HG02943 (cell line): ENCODE measurements at regions not wholly inside any gene's neighbourhood (a gene's known extent, or its start where the extent isn't known, plus 50 kb on each side); places are given as distances from the start of the nearest gene placed in this dataset.

Source experiments
- ATAC-seq: cut with Tn5 transposase; IDR thresholded peaks from one replicate; pipeline ENCODE4 v1.9.1; 2021; ENCODE audit warnings: mild to moderate bottlenecking, low read depth, moderate library complexity; ENCODE audit not compliant: unreplicated experiment

DNA sequence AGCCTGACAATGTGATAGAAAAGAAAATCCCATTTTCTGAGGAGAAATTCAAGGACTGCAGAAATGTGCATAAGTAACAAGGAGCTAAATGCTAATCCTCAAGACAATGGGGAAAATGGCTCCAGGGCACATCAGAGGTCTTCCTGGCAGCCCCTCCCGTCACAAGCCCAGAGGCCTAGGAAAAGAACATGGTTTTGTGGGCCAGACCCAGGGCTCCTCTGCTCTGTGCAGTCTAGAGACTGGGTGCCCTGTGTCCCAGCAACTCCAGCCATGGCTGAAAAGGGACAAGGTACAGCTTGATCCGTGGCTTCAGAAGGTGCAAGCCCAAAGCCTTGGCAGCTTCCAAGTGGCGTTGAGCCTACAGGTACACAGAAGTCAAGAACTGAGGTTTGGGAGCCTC, 176.8 kb upstream of the SUCLG2 start:
- no peak for ATAC-seq

DNA sequence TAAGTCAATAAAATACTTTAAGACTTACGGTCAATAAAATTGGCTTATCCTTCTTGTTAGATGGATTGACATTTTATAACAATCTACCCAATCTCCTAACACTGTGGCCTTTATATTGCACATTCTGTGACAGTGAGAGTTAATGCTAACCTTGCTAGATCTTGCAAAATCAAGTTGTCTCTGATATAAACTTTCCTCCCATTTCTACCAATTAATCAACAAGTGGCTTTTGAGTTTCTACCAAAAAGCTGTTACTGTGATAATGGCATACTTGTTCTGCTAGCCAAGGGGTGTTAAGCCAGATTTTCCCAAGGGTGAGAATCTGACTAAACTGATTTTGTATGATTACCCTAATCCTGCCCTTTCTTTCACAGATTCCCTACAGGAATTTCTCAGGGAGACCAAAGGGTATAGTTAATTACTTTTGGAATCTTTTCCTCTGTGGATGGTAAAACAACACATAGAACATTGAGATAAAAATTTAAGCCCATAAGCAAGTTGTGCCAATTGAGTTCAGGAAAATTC, 174.1 kb upstream of the SUCLG2 start:
- ATAC-seq, result no peak

DNA sequence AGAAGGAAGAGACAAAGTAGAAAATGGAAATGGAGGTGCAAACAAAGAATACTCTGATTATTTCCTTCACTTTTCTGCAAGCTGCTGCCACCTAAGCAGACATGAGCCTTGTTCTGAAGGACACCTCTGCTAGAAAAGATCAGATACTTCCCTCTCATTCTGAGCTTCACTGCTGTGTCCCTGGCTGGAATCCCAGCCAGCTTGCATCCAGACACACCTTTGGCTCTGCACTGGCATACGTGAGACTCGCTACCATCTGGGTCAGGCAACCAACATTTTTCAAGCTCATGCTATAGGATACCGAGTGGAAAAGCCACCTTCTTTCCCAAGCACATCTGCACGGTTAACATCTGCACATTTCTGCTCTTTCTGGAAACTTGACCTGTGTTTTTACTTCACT, 166.7 kb upstream of the SUCLG2 start:
- ATAC-seq, result no peak

DNA sequence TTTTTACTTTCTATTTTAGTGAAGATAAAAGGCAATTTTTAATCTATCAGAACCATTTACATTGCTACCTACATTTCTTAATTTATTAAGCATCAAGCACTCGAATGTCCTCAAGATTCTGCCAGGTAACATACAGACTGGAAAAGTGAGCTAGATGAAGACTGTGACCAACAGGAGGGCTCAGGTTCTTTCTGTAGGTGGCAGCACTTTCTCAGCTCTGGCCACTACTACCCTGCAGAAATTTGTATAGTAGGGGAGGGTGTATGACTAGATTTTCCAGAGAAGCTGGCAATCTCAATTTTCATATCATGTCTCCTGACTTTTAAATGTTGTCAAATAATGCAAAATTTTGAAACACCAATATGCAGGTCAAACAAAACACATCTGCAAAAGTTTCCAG, 165.0 kb upstream of the SUCLG2 start:
- no peak for ATAC-seq

DNA sequence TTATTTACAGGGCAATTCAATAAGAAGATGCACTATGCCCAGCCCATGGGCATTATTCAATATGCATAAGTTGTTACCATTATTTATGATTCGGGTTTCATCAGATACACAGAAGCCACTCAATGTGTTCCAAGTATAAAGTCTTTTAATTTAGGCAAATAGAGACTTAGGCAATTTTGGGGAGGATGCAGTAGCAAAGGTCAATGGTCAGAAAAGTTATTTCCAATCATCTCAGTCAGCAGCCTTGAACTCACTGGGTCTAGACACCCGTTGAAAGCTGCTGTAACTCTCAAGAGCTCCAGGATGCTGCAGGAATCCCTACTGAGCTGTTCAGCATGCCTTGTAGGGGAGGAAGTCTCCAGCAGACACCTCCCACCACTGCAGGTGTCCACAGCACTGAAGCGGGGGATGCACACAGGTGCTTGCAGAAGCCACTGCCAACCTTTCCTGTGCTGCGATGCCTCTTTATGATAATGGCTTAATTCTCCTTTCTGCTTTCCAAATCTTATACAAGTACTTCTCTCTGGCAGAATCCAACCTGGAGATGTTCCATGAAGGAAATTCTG, 155.0 kb upstream of the SUCLG2 start:
- no peak for ATAC-seq

DNA sequence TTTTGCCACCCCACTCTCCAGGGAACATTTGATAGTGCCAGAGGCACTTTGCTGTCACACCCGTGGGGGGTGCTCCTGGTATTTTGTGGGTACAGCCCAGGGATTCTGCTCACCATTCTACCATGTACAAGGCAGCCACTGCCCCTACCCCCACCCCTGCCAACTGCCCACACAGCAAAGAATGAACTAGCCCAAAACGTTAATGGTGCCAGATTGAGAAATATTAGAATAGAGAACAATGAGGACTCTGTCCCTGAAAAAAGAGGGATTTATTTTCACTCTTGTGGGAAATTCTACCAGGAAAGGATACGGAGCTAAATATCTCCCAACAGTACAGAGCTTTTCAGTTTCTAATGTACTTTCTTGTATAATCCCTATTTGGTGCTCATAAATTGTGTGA, 154.5 kb upstream of the SUCLG2 start:
- no peak for ATAC-seq

DNA sequence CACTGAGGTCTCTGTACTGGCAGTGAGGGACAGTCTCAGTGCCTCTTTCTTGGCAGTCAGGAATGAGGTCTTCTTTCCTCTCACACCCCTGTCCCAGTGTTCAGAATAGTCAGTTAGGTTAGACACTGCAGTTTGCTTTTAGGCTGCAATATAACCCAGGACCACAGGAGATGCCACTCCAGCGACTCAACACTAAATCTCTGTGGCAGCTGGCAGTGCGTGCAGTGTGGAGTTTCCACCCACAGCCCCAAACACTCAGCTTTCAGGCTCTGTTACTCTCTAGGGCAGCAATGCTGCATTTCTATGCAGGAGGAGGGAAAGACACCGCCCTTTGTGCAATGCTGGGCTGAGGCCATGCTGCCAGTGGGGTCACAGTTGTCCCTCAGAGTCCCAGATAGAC, 150.2 kb upstream of the SUCLG2 start:
- ATAC-seq, result no peak

DNA sequence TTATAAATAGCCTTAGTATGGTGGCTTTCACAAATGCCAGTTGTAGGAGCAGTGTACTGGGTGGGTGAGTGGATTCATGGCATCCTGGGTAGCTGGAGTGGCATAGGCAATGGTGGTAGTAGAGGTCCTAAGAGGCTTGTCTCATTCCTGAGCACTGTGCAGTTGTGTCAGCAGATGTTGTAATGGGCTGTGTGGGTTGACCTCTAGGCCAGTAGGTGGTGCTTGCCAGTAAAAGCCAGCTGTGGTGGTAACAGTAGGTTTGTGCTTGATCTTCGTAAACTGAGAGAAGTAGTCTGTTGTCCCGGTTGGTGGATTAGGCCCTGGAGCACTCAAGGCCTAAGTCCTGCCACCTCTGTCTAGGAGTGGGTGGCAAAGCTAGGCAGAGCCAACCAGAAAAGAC, 149.7 kb upstream of the SUCLG2 start:
- no peak for ATAC-seq

DNA sequence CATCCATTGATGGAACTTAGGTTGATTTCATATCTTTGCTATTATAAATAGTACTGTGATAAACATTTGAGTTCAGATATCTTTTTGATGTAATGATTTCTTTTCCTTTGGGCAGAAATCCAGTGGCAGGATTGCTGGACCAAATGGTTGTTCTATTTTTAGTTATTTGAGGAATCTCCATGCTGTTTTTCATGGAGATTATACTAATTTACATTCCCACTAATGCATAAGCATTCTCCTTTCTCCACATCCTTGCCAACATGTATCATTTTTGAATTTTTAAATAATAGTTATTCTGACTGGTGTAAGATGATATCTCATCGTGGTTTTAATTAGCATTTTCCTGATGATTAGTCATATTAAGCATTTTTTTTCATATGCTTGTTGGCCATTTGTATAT, 144.0 kb upstream of the SUCLG2 start:
- ATAC-seq, result no peak

DNA sequence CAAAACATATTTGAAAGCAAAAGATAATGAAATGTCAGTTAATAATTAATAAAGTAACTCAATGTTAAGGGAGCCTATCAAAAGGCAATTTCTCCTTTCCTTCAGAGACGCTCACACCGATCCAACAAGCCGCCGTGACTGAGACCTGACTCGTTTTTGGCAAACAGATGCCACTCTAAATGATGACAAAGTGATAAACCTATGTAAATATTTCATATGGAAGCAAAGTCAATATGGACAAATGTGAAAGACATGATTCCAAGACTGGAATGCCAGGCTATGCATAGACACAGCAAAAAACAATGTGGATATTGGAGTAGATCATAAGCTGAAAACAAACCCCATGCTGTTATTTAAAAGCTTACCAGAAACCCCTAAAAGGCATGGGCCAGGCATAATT, 137.2 kb upstream of the SUCLG2 start:
- no peak for ATAC-seq

DNA sequence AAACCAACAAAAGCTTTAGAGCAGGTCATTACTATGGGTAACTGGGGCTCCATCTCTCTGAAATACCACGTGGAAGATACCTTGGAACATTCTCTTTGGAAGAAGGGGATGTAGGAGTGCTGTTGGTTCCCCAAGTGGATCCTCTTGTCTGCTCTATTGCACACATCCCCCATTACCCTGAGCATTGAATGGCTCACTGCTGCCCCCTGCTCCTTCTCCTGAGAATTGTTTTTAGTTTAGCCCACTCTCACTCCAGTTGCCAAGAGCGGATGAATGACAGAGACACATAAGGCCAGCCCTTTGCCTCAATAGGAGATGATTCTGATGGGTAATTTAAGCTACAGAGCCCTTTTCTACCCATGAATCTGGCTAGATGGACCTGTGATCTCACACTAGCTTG, 135.6 kb upstream of the SUCLG2 start:
- peak; percentile 86 for ATAC-seq

DNA sequence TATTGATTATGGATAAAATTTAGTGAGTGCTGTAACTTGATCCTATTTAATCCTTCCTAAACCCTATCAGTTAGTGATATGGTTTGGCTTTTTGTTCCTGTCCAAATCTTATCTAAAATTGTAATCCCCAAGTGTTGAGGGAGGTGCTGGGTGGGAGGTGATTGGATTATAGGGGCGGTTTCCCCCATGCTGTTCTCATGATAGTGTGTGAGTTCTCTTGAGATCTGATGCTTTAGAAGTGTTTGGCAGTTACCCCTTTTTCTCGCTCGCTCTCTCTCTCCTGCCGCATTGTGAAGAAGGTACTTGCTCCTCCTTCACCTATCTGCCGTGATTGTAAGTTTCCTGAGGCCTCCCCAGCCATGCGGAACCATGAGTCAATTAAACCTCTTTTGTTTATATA, 134.0 kb upstream of the SUCLG2 start:
- ATAC-seq, result no peak

DNA sequence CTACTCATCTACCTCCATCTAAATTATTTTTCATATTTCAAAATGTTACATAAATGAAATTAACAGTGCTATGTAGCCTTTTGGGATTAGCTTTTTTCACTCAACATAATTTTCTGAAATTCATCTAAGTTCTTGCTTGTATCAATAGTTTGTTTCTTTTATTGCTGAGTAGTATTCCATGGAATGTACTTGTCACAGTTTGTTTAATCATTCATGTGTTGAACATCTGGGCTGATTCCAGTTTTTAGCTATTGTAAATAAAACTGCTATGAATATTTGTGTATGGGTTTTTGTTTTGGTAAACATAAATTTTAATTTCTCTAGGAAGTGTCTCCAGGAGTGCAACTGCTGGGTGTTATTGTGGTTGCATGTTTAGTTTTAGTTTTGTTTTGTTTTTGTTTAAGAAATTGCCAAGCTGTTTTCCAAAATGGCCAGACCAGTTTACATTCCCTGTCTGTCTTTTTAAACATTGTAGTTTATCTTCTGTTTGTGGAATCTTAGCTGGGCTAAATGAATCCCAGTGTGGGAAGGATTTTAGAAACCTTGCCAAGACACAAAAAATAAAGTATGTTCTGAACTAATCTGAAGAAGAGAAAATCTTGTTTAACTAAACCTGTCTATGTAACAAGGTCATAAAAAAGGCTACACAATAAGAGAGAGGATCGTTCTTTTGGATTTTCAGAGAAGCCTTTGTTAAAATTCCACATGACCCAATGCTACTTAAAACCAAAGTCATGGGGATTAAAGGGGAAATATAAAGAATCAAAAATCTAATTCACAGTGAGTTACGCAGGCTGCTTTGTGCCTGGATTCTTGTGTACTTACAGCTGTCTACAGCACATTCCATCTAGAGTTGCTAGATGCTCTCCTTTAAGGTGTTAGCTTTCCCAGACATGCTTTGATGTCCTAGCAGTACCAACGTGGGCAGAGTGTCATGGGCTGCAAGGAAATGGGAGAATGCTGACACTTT, 129.2 kb upstream of the SUCLG2 start:
- no peak for ATAC-seq

DNA sequence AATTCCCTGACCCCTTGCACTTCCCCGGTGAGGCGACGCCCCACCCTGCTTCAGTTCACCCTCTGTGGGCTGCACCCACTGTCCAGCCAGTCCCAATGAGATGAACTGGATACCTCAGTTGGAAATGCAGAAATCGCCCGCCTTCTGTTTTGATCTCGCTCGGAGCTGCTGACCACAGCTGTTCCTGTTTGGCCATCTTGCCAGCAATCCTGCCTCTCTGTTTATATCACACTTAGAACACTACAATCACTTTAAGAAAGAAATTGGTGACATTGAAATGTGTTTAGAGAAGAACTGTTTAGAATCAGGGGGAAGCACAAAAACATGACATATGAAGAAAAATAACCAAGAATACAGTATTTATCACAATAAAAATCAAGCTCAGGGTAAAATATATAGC, 127.5 kb upstream of the SUCLG2 start:
- ATAC-seq, result no peak

DNA sequence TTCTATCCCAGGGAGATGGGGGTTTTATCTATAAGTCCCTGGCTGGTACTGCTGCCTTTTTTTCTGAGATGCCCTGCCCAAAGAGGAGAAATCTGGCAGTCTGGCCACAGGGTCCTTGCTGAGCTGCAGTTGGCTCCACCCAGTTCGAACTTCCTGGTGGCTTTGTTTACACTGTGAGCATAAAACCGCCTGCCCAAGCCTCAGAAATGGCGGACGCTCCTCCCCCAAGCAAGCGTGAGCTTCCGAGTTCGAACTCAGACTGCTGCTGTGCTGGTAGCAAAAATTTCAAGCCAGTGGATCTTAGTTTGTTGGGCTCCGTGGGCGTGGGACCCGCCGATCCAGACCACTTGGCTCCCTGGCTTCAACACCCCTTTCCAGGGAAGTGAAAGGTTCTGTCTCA, 126.8 kb upstream of the SUCLG2 start:
- ATAC-seq, result no peak

DNA sequence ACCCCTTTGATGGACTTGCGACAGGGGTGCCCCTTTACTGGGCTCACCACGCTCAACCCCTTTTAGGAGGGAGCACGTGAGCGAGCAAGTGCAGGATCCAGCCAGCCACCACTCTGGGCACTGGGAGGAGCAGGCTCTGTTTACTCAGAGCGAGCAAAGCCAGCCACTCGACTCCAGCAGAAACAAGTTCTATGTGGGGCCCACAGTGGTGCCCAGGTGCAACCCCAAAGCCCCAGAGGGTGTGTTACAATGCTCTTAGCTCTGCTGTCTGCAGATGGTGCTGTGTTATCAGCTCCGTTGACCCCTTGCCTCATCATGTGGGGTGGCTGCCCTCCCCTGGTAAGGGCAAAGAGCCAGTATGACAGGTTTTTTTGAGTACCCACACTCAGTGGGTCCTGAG, 120.3 kb upstream of the SUCLG2 start:
- no peak for ATAC-seq

DNA sequence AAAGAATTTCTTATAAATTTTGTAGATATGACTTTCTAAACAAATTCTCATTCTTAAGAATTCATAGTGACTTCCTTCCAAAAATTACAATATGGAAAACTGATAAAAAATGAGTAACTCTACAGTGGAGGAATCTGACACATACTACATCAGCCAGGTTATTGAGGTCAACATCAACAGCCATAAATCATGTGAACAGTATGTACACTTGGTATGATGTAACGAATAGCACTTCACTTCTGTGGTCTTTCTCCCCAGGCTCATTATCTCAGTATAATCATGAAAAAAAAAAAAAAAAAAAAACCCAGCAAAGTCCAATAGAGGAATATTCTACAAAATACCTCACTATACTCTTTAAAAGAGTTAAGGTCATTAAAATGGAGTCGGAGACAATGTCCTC, 111.2 kb upstream of the SUCLG2 start:
- no peak for ATAC-seq

DNA sequence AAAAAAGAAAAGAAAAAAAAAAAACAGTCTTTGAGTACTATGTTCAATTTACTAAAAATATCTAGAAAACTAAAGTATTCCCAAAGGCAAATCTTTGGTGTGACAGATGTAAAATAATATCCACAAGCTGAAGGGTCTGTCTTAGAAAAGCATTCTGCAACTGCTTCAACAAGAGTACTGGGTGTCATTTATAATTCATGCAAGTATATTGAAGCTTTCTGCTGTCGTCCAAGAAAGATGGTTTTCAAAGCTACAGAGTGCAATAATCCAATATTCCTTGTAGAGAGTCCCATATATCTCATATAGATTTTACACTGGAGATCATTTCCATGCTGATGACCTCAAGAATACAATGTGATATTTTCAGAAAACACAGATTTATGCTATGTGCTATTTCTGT, 90.9 kb upstream of the SUCLG2 start:
- ATAC-seq, result no peak

DNA sequence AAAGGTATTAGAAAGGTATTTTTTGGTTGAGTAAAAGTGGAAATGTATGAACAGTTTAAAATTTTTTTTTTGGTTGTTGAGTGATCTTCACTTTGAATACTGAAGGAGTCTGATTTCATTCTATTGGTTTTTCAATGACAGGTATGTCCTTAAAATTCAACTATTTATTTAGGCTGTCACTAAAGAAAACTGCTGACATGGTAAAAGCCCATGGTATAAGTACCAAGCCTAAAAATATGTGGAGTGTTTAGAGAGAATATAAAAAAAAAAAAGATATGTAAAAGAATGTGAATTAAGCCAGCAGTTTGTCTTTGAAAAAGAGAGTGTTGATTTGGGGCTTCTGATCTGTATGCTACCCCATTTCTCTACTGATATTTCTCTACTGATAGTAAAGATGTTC, 90.3 kb upstream of the SUCLG2 start:
- ATAC-seq, result no peak

DNA sequence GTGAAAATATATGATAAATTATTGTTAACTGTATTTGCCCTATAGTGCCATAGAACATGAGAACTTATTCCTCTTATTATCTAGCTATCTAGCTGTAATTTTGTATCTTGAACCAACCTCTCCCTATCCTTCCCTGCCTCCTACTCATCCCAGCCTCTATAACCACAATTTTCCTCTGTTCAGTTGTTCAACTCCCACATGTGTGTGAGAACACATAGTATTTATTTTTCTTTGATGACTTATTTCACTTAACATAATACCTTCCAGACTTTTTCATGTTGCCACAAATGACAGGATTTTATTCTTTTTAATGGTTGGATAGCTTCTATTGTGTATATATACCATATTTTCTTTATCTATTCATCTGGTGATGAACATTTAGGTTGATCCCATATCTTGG, 85.4 kb upstream of the SUCLG2 start:
- no peak for ATAC-seq

DNA sequence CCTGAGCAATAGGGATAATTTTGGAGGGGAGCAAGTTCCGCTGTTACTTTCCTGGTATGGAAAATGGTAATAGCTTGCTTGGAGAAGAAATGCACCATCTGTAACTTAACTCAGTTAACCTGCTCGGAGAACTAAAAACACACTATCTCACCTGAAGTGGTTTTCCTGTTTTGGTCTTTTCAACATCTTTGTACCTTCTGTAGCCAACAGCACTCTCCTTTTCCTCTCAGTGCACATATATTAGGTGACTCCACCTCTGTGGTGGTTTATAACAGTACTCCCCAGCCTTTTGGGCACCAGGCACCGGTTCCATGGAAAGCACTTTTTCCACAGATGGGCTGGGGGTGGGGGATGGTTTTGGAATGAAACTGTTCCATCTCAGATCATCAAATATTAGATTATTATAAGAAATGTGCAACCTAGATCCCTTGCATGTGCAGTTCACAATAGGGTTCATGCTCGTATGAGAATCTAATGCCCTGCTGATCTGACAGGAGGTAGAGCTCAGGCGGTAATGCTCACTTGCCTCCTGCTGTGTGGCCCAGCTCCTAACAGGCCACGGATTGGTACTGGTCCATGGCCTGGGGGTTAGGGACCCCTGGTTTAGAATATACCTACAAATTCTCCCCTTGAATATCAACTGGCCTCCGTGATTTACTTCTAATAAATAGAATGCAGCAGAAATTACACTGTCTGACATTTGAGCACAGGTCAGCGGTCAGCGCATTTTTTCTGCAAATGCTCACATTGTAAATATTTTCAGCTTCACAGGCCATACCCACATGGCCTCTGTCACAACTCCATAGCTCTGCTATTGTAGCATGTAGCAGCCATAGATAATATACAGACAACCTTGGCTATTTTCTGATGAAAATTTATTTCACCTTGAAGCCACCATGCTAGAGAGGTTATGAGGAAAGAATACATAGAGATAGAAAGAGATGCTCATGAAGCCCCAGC, 83.8 kb upstream of the SUCLG2 start:
- no peak for ATAC-seq
